Activated T-helper 2 cell treated with anti-CD3 and anti-CD28 coated beads, Interferon-gamma antibody, Interleukin-2, Interleukin-4, amounts not matched to agents 10 μg/mL and 5 μg/mL and 100 μg/mL, durations not matched to agents 14 hours and 24 hours and 36 hours (primary cell): ENCODE measurements at regions not wholly inside any gene's neighbourhood (a gene's known extent, or its start where the extent isn't known, plus 50 kb on each side); places are given as distances from the start of the nearest gene placed in this dataset.
"Not testable (repeated sequence)": the region's sequence is repeated elsewhere in the genome, so short reads cannot be mapped to it uniquely, and the experiment has no call there.

Source experiments
- DNase-seq: peaks from one replicate; pipeline ENCODE4 v3.0.0; 2021; ENCODE audit warnings: low spot score
- H3K27ac Mint-ChIP-seq: one replicate; pipeline ENCODE4 v1.8.0; 2021; ENCODE audit warnings: mixed read lengths
- H3K27me3 Mint-ChIP-seq: one replicate; pipeline ENCODE4 v1.8.0; 2021; ENCODE audit warnings: low read depth, mixed read lengths
- H3K36me3 Mint-ChIP-seq: one replicate; pipeline ENCODE4 v1.8.0; 2021; ENCODE audit warnings: low read depth, mixed read lengths
- H3K4me1 Mint-ChIP-seq: one replicate; pipeline ENCODE4 v1.8.0; 2021; ENCODE audit warnings: low read depth, mixed read lengths
- H3K4me3 Mint-ChIP-seq: one replicate; pipeline ENCODE4 v1.8.0; 2021; ENCODE audit warnings: low read depth, mild to moderate bottlenecking, moderate library complexity, mixed read lengths
- H3K9me3 Mint-ChIP-seq: one replicate; pipeline ENCODE4 v1.8.0; 2021; ENCODE audit warnings: mixed read lengths
- intact Hi-C: fragments of 100-400 bp; cut with micrococcal nuclease; formaldehyde crosslinking; loops from one replicate; pipeline ENCODE4 v1.15.1; 2023

DNA sequence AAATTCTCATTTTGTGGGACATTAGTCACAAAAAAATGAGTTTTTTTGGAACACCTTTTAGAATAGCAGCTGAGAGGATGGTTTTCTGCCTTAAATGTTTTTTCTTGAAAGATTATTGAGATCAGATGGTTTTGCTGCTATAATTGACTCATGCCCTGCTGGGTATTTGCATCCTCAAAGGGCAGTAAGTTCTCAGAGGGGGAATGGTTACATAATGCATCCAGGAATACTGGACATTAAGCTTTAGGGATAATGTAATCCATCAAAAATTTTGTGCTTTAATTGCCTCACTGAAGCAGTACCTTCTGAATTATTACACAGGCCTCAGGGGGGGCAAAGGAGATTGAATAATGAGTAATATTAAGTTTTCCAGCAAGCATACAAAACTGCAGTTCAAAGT, 866.3 kb upstream of the SPRY2 start:
- Mint-ChIP-seq H3K36me3 (no peaks in the 10 kb centered on the region), H3K4me1 (no peaks in the 10 kb centered on the region), H3K9me3 (peaks cover 27% of the 10 kb centered on the region), H3K27ac (no peak overlapping the region), H3K27me3 (no peaks in the 10 kb centered on the region), H3K4me3 (no peak overlapping the region)
- no peak for DNase-seq
- intact Hi-C loops = no loop called here

DNA sequence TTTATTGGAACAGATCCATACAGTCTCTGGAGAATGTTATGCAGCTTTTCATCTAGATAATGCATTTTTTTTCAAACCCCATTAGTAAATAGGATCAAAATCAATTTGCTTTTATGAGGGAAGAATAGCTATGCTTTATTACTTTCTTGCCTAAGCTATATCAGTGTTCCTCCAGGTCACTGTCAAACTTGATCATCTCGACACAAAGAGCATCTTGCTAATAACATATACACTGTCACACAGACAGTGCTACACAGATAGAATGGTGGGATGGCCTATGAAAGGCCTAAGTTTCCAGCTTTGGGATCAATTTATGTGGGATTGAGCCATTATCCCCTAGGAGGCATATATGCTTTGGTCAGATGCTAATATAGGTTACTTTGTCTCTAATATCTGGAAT, 862.9 kb upstream of the SPRY2 start:
- intact Hi-C loops = no loop called here
- no peak for DNase-seq
- Mint-ChIP-seq H3K36me3 (no peaks in the 10 kb centered on the region), H3K27me3 (no peaks in the 10 kb centered on the region), H3K27ac (no peak overlapping the region), H3K4me1 (no peaks in the 10 kb centered on the region), H3K4me3 (no peak overlapping the region), H3K9me3 (peaks cover 22% of the 10 kb centered on the region)

DNA sequence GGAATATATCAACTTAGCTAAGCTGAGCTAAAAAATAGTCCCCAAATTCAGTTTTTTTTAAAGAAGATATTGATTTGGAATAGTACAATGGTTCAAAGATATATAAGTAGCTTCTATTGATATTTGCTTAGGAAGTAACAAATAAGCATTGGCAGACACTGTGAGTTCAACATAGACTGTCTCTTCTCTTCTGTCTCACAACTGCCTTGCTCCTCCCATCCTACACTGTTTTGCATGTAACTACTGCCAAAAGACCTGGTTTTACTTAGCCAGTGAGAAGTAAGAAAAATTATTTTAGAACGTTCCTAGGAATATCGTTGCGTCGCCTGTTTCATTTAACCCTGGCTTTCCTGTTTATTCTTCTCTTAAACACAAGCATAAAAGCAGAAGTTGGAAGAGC, 859.0 kb upstream of the SPRY2 start:
- DNase-seq = no peak
- intact Hi-C loops = no loop called here
- Mint-ChIP-seq H3K9me3 (peaks cover 30% of the 10 kb centered on the region), H3K4me3 (no peak overlapping the region), H3K27ac (no peak overlapping the region), H3K4me1 (no peaks in the 10 kb centered on the region), H3K36me3 (no peaks in the 10 kb centered on the region), H3K27me3 (no peaks in the 10 kb centered on the region)

DNA sequence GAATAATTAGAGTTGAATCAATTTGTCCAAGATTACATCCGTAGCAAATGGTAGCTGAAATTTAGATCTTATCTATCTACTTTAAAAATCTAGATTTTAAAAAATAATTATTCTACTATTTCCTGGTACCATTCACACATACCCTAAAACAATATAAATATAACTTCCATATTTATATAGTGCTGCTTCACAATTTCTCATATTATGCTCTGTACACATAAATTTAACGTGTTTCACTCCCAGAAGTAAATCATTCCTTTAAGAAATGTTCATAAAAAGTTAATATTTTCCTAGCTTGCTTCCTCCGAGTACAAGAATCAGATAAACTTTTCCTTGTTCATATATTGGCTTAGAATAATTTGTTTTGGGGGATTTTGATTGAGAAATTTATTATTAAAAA, 857.0 kb upstream of the SPRY2 start:
- no peaks in the 10 kb centered on the region for H3K27me3 Mint-ChIP-seq
- DNase-seq = no peak
- no peaks in the 10 kb centered on the region for H3K4me1 Mint-ChIP-seq
- intact Hi-C loops = no loop called here
- H3K27ac Mint-ChIP-seq = no peak overlapping the region
- H3K9me3 Mint-ChIP-seq = peaks cover 34% of the 10 kb centered on the region
- no peaks in the 10 kb centered on the region for H3K36me3 Mint-ChIP-seq
- H3K4me3 Mint-ChIP-seq = no peak overlapping the region

DNA sequence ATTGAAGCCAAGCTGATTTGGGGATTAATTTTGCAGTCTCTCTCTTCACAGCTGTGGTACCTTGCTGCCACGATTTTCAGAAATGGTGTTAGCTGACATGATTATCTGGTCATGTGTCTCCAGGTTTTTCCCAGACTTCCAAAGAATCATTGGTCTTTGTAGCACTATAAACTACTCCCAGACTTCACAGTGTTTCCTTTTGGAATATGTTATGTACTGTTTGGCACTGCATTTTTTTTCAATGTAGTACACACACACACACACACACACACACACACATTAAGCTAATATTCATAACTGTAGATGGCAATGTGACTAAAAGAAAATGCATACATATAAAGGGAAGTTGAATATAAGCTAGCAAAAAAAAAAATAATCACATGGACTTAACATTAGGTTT, 856.6 kb upstream of the SPRY2 start:
- H3K36me3 Mint-ChIP-seq = no peaks in the 10 kb centered on the region
- H3K27me3 Mint-ChIP-seq = no peaks in the 10 kb centered on the region
- intact Hi-C loops = no loop called here

DNA sequence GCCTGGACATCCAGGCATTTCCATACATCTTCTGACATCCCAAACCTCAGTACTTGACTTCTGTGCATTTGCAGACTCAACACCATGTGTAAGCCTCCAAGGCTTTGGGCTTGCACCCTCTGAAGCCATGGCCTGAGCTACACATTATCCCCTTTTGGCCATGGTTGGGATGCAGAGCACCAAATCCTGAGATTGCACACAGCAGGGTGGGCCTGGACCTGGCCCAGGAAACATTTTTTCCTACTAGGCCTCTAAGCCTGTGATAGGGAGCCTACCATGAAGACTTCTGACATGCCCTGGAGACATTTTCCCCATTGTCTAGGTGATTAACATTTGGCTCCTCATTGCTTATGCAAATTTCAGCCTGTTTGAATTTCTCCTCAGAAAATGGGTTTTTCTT, 853.4 kb upstream of the SPRY2 start:
- Mint-ChIP-seq H3K36me3 (no peaks in the 10 kb centered on the region), H3K4me3 (no peak overlapping the region), H3K4me1 (no peaks in the 10 kb centered on the region), H3K27ac (no peak overlapping the region), H3K9me3 (peaks cover 41% of the 10 kb centered on the region), H3K27me3 (no peaks in the 10 kb centered on the region)
- DNase-seq = no peak
- intact Hi-C loops = no loop called here

More for the DNA sequence above, 856.6 kb upstream of the SPRY2 start:
- H3K4me3 Mint-ChIP-seq = no peak overlapping the region
- no peak overlapping the region for H3K27ac Mint-ChIP-seq
- H3K9me3 Mint-ChIP-seq = peaks cover 34% of the 10 kb centered on the region
- no peak for DNase-seq
- H3K4me1 Mint-ChIP-seq = no peaks in the 10 kb centered on the region

DNA sequence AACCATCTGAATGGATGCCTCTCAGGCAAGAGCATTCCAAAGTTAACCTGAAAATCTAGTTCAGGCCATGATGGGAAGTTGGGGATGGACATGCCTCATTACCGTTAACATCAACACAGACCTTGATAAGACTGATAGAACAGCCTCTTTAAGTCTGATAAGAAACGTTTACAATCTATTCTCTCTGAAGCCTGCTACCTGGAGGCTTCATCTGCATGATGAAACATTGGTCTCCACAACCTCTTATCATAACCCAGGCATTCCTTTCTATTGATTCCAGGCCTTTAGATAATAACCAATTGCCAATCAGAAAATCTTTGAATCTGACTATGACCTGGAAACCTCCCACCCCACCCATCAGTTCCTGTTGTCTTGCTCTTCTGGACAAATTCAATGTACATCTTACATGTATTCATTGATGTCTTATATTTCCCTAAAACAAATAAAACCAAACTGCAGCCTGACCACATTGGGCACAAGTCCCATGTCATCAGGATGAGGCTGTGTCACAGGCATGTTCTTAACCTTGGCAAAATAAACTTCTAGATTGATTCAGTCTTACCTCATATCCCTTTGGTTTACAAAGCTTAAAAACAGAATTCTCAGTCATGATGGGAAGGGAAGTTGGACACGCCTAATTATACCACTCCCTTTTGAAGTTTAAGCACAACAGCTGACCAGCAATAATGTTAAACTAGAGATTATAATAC, 843.8 kb upstream of the SPRY2 start:
- Mint-ChIP-seq H3K27ac (no peak overlapping the region), H3K4me1 (no peaks in the 10 kb centered on the region), H3K36me3 (no peaks in the 10 kb centered on the region), H3K27me3 (no peaks in the 10 kb centered on the region), H3K4me3 (no peak overlapping the region), H3K9me3 (peaks cover 28% of the 10 kb centered on the region)
- DNase-seq = no peak
- intact Hi-C loops = no loop called here

DNA sequence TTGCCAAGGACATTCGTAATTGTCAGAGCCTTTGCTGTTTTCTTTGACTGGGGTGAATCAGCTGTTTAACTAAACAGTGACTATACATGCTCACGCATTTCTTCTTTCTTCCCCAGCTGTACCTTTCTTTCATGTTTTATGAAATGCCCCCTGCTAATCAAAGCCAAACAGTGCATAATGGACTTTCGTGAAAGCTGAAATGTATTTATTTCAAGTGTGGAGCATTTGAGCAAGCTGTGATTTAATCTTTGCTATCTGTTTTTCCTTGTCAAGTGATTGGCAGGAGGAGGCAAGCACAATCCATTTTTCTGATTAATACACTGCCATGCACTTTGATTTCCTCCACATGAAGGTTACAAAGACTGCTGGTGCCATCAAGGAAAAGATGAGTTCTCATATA, 831.7 kb upstream of the SPRY2 start:
- H3K27me3 Mint-ChIP-seq = no peaks in the 10 kb centered on the region
- DNase-seq = no peak
- intact Hi-C loops = no loop called here
- no peaks in the 10 kb centered on the region for H3K4me1 Mint-ChIP-seq
- no peaks in the 10 kb centered on the region for H3K9me3 Mint-ChIP-seq
- H3K27ac Mint-ChIP-seq = no peak overlapping the region
- H3K36me3 Mint-ChIP-seq = no peaks in the 10 kb centered on the region
- no peak overlapping the region for H3K4me3 Mint-ChIP-seq

DNA sequence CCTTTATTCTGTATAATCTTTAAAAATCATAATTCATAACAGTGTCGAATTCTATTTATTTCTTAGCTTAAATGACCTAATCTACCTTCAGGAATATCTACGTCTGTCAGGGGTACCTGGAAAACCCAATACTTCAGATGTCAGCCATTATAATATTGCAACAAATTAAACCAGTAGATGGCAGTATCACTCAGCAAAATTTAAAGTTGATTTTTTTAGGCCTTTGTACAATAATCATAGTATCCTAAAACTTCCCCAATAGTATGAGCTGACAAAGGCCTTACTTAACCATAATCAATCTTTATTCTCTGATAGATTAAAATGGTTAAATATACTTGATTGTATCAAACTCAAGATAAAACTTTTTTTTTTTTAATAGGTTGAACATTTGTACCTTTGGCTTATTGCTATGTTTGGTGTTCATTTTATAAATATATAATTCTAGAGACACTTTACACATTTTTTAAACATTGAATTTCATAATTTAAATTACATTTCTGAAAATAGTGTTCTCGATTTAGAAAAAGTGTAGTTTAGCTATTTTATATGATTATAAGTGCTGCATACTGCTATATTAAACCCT, 830.2 kb upstream of the SPRY2 start:
- no peak overlapping the region for H3K27ac Mint-ChIP-seq
- peaks cover 6% of the 10 kb centered on the region for H3K9me3 Mint-ChIP-seq
- H3K4me1 Mint-ChIP-seq = no peaks in the 10 kb centered on the region
- intact Hi-C loops = no loop called here
- no peak for DNase-seq
- H3K27me3 Mint-ChIP-seq = no peaks in the 10 kb centered on the region
- no peak overlapping the region for H3K4me3 Mint-ChIP-seq
- H3K36me3 Mint-ChIP-seq = no peaks in the 10 kb centered on the region

DNA sequence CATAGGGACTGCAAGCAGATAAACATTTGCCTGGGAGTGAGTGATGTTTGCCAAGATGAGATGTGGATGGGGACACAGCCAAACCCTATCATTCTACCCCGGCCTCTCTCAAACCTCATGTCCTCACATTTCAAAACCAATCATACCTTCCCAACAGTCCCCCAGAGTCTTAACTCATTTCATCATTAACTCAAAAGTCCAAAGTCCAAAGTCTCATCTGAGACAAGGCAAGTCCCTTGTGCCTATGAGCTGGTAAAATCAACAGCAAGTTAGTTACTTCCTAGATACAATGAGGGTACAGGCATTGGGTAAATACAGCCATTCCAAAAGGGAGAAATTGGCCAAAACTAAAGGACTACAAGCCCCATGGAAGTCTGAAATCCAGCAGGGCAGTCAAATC, 822.9 kb upstream of the SPRY2 start:
- H3K4me3 Mint-ChIP-seq, intact Hi-C loops, DNase-seq, H3K36me3 Mint-ChIP-seq, H3K4me1 Mint-ChIP-seq, H3K27me3 Mint-ChIP-seq, H3K27ac Mint-ChIP-seq: not testable (repeated sequence)
- peaks cover 14% of the 10 kb centered on the region for H3K9me3 Mint-ChIP-seq

DNA sequence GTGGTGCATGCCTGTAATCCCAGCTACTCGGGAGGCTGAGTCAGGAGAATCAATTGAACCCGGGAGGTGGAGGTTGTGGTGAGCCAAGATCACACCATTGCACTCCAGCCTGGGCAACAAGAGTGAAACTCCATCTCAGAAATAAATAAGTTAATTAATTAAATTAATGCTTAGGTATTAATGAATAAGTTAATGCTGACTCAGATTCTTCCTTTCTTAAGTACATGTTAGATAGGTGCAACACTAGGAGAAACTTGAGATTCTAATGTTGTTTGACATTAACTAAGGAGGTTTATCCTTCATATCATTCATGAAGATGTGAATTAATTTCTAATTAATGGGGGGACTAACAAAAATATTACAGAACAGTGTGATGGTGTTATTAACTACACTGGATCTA, 812.6 kb upstream of the SPRY2 start:
- H3K27me3 Mint-ChIP-seq = no peaks in the 10 kb centered on the region
- no peak overlapping the region for H3K4me3 Mint-ChIP-seq
- no peaks in the 10 kb centered on the region for H3K4me1 Mint-ChIP-seq
- intact Hi-C loops = no loop called here
- H3K36me3 Mint-ChIP-seq = no peaks in the 10 kb centered on the region
- H3K9me3 Mint-ChIP-seq = peaks cover 15% of the 10 kb centered on the region
- no peak for DNase-seq
- H3K27ac Mint-ChIP-seq = no peak overlapping the region

DNA sequence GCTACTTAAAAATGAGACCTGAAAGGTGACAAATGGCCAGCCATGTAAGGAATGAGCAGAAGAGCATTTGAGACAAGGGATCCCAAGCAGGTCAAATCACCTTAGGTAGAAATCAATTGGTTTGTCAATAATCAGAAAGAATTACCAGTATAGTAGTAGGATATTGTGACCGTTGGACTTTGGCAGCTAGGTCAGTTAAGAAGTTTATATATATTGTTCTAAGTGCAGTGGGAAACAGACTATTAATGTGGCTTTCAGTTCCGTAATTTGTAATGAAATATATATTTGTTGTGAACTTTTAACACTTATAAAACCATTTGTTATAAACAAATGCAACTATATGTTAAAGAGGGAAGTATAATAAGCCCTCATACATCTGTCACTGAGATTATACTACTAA, 807.9 kb upstream of the SPRY2 start:
- intact Hi-C loops = no loop called here
- Mint-ChIP-seq H3K36me3 (no peaks in the 10 kb centered on the region), H3K4me3 (no peak overlapping the region), H3K9me3 (peaks cover 16% of the 10 kb centered on the region), H3K4me1 (no peaks in the 10 kb centered on the region), H3K27ac (no peak overlapping the region), H3K27me3 (no peaks in the 10 kb centered on the region)
- no peak for DNase-seq

DNA sequence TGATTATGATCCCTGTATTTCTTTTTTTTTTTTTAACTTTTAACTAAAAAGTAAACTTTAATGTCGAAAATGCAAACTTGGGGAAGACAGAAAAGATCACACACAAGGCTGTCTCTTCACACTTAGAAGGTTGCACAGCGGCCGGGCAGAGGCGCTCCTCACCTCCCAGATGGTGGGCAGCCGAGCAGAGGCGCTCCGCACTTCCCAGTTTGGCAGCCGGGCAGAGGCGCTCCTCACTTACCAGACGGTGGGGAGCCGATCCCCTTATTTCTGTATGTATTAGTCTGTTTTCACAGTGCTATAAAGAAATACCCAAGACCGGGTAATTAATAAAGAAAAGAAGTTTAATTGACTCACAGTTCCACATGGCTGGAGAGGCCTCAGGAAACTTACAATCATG, 805.6 kb upstream of the SPRY2 start:
- intact Hi-C loops, H3K27me3 Mint-ChIP-seq, H3K4me1 Mint-ChIP-seq, H3K4me3 Mint-ChIP-seq, DNase-seq, H3K36me3 Mint-ChIP-seq, H3K27ac Mint-ChIP-seq: not testable (repeated sequence)
- H3K9me3 Mint-ChIP-seq = peaks cover 12% of the 10 kb centered on the region
